UCSD-AML1 (cell line): ENCODE measurements at regions not wholly inside any gene's neighbourhood (a gene's known extent, or its start where the extent isn't known, plus 50 kb on each side); places are given as distances from the start of the nearest gene placed in this dataset.
A peak's percentile ranks its signal among the peaks of the same experiment; 100 is the strongest.

Experiments used
- DNase-seq: peaks from one replicate; lab custom pipeline; 2025; ENCODE audit not compliant: unreplicated experiment; lab: John Stamatoyannopoulos, UW

DNA sequence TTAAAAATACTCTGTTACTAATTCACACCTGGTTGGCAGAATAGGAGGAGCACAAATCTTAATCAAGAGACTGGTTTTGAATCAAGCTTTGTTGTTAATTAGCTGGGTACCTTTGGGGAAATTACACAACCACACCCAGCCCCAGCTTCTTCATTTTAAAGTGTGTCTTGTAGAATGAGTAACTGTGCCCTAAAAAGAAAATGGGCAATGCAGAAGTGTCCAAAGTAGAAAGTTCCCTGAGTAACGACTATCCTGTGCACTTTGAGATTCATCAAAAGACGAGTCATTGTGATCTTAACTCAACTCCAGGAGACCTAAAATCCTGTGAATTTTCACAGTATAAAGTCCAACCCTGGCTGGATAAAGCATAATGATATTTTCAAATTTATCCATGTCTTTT, 792.3 kb upstream of the HS3ST1 start:
- DNase-seq: no peak

DNA sequence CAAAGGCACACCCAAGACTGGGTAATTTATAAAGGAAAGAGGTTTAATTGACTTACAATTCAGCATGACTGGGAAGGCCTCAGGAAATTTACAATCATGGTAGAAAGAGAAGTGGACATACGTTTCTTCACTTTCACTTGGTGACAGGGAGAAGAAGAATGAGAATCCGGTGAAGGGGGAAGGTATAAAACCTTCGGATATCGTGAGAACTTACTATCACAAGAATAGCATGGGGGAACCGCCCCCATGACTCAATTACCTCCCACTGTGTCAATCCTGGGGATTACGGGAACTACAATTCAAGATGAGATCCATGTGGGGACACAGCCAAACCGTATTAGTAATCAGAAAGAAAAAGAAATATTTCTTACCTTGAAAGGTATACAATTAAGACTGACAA, 782.9 kb upstream of the HS3ST1 start:
- no peak for DNase-seq

DNA sequence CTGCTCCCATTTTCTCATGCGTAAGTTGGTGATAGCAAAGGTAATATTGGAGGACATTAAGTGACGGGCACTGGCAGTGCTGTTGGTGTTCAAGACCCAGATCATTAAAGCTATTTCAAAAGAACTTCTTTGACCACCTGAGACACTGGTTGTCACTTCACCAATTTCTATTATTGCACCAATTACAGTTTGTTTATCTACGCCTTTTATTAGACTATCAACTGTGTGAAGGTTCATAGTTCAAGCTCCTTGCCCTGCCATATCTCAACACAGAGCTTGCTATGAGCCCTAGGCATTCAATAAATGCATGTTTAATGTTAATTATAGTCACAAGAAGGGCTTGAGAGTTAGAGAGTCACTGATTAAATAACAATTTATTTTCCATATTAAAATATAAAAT, 778.7 kb upstream of the HS3ST1 start:
- no peak for DNase-seq

DNA sequence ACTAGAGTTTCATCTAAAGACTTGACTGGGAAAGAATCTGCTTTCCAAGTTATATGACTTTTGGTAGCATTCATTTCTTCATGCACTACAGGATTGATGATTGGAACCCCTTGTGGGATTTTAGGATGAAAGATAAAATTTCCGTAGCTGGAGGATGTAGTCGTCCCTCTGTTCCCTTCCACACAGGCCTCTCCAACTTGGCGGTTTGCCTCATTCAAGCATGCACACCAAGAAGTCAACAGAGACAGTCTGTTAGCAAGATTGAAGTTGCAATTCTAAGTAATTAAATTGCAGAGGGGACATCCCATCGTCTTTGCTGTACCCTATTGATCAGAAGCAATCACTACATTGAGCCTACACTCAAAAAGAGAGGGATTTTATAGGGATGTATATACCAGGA, 777.4 kb upstream of the HS3ST1 start:
- no peak for DNase-seq

DNA sequence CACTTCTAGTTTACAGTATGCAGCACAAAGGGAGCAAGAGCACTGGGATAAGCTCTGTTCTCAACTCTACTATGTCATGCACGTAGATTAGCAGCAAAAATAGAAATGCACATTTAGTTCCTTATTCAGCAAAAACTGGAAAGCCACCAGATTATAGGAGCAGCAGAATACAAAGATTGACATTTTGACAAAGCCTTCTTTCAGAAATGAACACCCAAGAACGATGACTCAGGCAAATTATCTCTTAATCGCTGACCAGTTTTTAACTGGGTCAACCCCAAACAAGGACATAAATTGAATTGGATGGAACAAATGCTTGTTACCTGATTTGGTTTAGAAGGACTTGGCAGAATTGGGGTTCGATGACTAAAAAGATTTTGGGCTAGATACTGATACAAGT, 775.3 kb upstream of the HS3ST1 start:
- no peak for DNase-seq

DNA sequence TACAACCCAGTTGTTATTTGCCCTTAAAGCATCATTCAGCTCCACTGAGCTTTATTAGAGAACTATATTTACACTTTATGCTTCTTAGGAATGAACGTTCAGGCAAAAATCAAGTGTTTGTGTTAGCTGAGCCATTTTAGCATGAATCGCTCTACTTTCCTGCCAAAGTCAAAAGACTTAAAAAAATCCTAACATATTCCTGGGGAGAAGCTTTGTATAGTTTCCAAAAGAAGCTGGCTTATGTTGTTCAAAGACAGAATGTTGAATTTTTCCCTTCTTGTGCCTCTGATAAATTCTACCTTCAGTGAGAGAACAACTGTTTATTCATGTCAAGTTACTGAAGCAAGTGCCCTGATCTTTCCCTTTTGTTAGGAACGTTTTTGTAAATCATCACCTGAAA, 771.5 kb upstream of the HS3ST1 start:
- DNase-seq: no peak

DNA sequence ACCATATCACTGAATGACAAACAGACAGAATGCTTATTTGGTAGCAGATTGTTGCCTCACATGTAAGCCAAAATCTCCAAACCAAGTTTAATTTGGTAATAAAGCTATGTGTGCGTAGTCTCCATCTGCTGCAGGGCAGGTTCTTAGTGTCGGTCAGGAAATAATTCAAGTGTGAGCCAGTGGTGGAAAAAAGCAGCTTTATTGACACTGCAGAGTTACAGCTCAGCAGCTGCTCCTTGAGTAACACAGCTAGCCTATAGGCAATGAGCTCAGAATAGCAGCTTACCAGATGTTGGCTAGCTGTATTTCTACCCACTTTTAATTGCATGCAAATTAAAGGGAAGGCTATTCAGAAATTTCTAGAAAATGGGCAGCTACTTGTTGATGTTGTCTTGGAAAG, 757.8 kb upstream of the HS3ST1 start:
- DNase-seq: no peak

DNA sequence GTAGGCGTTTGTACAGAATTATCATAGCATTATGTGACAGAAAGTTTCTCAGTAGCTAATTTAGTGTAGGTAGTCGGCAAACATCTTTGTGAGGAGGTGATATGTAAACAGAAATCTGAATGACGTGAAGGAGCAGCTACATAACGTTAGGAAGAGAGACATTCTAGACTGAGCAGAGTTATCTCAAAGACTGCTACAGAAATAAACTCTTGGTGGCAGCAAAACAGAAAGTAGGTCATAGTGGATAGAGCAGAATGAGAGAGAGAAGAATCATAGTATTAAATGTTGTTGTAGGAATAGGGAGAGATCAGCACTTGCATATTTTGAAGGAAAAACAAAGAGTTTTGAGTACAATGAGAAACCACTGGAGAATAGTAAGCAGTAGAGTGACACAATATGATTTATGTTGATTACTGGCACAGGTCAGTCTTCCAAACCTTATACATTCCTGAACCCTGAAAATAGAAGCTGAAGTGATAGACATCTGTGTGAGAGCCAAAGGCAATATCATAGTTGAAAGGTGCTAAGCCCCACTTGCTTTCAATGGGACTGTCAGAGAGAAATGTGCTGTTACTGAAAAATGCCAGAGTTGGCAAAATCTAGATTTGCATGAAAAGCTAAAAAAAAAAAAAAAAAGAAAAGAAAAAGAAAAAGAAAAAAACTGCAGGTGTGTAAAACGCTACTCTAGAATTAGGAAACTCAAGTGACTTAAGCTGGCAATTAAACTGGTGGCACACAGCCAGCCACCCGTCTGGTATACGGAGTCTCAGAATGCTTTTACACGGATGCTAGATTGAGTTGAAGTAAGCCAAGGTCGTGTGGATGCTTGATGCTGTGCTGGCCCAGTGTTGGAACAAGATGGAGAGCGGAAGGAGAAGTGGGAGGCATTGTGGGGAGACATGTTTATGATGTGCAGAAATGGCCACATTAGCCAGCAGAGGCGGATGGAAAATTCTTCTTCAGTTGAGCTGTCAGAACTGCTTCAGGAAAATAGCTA, 750.2 kb upstream of the HS3ST1 start:
- no peak for DNase-seq

DNA sequence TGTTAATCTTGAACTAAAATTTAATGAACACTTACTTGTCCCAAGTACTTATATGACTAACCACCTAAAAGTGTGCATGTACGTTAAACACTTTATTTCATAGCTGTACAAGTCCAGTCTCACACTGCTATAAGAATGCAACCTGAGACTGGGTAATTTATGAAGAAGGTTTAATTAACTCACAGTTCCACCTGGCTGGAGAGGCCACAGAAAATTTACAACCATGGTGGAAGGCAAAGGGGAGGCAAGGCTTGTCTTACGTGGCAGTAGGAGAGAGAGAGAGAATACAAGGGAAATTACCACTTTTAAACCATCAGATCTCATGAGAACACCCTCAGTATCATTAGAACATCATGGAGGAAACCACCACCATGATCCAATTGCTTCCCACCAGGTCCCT, 748.7 kb upstream of the HS3ST1 start:
- no peak for DNase-seq

DNA sequence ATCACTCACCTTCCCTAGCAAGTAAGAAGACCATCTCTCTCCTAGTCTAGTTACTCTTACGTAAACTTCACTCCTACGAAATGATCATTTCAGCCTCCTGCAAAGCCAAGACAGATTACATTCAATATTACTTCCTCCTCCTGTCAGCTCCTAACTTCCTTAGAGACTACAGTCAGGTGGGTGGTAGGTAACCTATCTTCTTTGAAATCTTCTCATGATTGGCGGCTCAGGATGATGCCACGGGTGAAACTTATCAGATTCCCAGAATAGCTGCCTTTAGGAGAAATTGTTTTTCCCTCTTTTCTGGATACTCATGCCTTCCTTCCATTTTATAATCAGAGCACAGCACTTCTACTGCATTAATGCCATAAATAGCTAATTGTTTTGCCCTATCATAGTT, 744.8 kb upstream of the HS3ST1 start:
- DNase-seq: no peak

DNA sequence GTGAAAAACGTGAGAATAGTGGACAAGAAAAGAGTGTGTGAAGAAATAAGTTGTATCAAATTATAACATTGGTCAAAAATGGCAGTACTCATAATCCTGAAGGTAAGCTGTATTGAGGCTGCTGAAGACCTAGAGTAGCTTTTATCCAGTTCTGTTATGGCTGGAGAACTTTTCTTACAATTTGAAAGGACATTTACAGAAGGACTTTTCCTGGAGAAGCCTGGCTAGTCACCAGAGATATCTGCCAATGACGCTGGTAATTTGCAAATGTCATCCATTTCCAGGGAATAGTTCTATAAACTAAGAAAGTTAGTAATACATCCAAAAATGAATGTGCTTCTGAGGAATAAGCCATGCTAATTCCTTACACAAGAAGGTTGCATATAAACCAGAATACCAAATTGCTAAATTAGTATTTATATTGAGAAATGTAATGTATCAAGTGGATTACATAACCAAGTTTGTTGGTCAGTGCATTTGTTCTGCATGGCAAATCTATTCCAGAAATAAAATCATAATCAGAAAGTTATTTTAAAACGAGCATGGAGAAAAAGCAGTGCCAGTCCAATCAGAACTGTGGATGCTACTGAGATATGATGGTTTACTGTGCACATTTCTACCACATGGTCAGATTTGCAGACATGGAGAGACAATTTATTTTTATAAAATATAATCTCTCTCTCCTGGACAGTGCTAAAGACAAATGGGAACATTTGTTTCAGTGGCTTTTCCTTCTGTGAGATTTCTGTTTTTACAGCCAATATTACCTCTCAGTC, 743.7 kb upstream of the HS3ST1 start:
- DNase-seq: no peak

DNA sequence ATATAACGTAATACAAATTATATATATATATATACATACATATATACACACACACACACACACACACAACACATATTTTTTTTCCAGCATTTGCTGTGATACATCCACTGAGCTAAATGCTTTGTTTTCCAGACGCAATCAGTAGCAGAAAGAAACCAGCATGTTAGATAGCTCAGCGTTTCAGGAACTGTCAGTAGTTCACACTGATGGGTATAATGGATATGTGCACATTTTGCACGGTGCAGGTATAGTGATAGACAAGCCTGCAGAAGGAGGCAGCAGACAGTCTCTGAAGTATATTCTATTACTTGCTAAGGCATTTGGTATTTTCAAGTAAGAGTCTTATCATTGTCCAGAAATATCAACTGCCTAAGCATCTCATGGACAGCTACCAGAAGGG, 741.6 kb upstream of the HS3ST1 start:
- no peak for DNase-seq

DNA sequence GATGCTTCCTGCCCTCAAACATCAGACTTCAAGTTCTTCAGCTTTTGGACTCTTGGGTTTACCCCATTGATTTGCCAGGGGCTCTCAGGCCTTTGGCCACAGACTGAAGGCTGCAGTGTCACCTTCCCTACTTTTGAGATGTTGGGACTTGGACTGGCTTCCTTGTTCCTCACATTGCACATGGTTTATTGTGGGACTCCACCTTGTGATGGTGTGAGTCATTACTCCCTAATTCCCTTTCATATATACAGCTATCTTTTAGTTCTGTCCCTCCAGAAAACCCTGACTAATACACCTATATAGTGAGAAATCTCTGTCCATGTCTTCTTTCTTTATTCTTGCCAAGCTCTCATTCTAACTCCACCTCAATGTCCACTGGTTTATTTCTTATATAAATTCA, 736.9 kb upstream of the HS3ST1 start:
- peak; percentile 7 for DNase-seq

DNA sequence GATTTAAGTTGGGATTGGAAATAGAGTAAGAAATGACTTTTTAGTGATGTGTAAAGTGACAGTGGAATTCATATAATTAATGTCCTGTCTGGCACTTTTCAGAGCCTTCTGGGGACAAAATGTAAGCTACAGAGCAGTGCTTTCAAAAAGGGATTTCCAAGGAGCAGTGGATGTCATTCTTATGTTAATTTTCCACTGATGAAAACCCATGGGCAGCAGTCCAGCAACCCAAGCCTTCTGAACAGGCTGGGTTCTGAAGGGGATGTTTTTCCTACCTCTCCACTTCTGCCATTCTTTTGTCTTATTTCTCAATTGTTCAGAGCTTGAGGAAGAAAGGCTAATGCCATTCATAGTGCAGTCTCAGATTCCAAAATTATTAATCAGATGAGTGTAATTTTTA, 717.6 kb upstream of the HS3ST1 start:
- no peak for DNase-seq

DNA sequence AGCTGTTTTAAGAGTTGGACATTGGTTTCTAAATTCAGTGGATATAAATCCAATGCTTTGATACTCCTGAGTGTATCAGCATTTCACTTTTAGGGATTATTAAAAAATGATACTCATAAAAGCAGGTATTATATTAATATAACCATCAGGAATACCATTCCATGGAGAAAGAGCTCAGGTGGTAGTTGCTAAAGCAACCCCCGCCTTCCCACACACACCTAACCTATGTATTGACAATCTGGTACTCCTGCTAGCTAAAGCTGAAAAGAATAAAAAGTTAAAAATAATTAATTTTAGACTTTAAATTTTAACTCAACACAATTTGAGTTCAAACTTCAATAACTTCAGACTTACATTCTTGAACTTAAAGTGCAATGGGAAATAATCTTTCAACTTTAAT, 717.1 kb upstream of the HS3ST1 start:
- DNase-seq: no peak

DNA sequence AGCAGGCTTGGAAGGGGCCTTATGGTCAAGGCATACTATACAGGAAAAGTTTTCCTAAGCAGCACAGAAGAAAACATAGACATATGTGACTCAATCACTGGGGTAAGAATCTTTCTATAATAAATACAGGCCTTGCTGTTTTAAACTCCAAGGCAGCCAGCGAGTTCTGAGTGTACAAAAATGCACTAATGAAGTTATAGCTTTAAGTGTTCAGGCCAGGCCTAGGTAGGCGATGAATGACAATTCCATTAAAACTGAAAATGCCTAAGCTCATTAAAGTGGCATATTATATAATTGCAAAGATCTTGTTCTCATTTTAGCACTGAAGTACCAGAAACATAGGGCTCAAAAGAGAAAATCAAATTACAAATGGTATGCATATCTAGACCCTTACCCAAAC, 716.4 kb upstream of the HS3ST1 start:
- DNase-seq: no peak

DNA sequence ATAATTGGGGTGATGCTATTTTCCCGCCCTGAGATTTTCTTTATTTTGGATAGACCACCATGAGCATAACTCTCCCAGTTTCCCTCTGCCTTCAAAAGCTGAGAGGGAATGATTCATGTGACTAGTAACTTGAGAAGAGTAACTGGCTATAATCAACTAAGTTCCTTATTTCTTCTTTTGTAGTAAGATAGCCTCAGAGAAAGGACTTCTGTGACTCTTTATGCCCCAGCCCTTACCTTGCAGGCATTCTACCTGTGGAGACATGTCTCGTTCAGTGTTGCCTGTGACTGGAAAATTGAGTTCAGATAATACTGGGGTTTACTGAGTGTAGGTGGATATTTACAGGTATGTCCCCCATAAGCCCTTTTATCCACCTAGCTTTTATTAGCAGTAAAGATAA, 715.4 kb upstream of the HS3ST1 start:
- DNase-seq: no peak

DNA sequence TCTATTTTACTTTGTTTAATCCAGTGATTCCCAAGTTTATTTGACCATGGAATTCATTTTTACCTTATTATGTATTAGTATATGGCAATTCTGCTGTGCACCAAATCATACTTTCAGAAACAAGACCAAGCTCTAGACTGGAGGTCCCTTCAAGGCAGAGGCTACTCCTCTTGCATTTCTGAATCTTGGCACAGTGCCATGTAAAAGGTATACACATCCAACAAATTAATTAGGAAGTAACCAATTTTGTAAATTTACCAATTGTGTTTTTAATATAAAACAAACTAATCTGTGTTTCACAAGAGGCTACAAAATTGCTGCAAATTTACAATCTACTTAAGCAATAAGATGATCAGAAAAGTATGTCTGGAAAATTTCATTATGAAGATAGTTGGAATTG, 712.2 kb upstream of the HS3ST1 start:
- no peak for DNase-seq

DNA sequence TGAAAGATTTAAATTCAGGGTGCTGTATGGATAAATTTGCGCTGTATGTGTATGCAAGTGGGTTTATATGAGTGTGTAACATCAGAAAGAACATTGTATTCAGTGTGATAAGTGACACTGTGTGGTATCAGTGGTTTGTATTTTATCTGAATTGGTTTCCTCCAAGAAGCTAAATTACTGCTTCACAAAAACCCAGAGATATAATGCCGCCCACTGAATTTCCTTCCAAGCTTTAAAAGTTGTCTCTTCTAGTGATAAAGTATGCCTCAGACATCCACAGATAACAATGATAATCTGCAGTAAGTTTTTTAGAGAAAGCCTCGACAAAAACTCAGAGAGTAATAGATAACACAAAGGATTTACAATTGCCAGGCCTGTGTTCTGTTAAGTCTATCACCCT, 710.6 kb upstream of the HS3ST1 start:
- no peak for DNase-seq

DNA sequence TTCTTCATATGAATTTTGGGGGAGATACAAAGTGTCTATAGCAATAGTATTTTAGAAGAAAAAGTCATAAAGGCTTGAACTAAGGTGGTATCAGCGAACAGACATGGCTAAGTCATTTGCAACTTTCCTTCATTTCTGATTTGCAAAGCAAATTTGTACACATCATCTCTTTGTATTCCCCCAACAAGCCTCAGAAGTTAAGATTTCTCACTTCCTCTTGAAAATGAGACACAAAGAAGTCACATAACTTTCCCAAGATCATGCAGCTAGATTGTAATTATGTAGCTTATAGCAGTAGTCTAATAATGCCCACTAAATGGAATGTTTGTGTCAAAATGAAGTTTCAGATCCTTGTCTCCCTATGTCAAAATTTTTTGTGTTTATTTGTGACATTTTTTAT, 709.8 kb upstream of the HS3ST1 start:
- no peak for DNase-seq

DNA sequence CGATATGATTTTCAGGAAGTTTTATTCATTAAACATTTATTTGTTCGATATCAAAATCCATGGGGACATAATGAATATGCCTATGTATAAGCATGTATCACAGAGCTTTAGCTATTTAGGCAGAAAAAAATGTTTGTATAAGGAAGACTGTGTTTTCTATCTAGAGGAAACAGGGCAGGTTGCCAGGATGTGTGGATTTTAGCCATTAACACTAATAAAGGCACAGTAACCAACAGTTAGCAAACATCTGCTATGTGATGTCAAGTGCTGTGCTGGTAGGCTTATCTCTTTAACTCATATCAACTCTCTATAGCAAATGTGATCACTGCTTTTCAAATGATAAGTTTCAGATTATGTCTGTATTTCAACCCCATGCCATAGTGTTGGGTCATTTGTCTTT, 708.9 kb upstream of the HS3ST1 start:
- DNase-seq: no peak

DNA sequence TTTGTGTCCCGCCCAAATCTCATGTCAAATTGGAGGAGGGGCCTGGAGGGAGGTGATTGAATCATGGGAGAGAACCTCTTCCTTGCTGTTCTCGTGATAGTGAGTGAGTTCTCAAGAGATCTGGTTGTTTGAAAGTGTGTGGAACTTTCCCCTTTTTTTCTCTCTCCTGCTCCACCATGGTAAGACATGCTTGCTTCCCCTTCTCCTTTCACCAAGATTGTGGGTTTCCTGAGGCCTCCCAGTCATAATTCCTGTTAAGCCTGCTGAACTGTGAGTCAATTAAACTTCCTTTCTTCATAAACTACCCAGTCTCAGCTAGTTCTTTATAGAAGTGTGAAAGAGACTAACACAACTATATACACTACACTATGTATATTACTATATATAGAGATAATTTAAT, 697.8 kb upstream of the HS3ST1 start:
- DNase-seq: peak; percentile 13
